Osteoblast (primary cell): ENCODE measurements at regions not wholly inside any gene's neighbourhood (a gene's known extent, or its start where the extent isn't known, plus 50 kb on each side); places are given as distances from the start of the nearest gene placed in this dataset.

Source experiments
- DNase-seq: peaks from one replicate; pipeline ENCODE4 v3.0.0; 2011; ENCODE audit warnings: low spot score, mixed read lengths; ENCODE audit not compliant: insufficient read length; ENCODE audit errors: missing footprints
- H2AFZ ChIP-seq: 2 replicates; pipeline ENCODE4 v1.6.0; 2011; ENCODE audit warnings: mild to moderate bottlenecking, low read length
- H3K27ac ChIP-seq: 2 replicates; pipeline ENCODE4 v1.5.1; 2011; ENCODE audit warnings: mild to moderate bottlenecking, low read depth, low read length, moderate library complexity
- H3K27me3 ChIP-seq: 2 replicates; pipeline ENCODE4 v1.6.0; 2012; ENCODE audit warnings: mild to moderate bottlenecking, control low read depth, inconsistent platforms, low read length, moderate library complexity; ENCODE audit not compliant: insufficient read depth
- H3K36me3 ChIP-seq: 2 replicates; pipeline ENCODE4 v1.5.1; 2011; ENCODE audit warnings: mild to moderate bottlenecking, low read length, control low read depth, moderate library complexity; ENCODE audit not compliant: insufficient read depth
- H3K4me1 ChIP-seq: 2 replicates; pipeline ENCODE4 v1.5.1; 2011; ENCODE audit warnings: mild to moderate bottlenecking, low read length, control low read depth, moderate library complexity; ENCODE audit not compliant: insufficient read depth
- H3K4me2 ChIP-seq: 2 replicates; pipeline ENCODE4 v1.6.0; 2011; ENCODE audit warnings: mild to moderate bottlenecking, low read length; ENCODE audit not compliant: insufficient read depth
- H3K4me3 ChIP-seq: fragments of 200-600 bp; sonication (generic); 3 replicates; pipeline ENCODE4 v1.5.1; 2012; ENCODE audit warnings: mild to moderate bottlenecking, low read length, inconsistent platforms; ENCODE audit not compliant: insufficient read depth
- H3K79me2 ChIP-seq: 2 replicates; pipeline ENCODE4 v1.6.0; 2012; ENCODE audit warnings: mild to moderate bottlenecking, low read length, control low read depth, inconsistent platforms; ENCODE audit not compliant: insufficient read depth
- H3K9me3 ChIP-seq: 2 replicates; pipeline ENCODE4 v1.5.1; 2011; ENCODE audit warnings: low read depth, low read length, control low read depth
- H4K20me1 ChIP-seq: 2 replicates; pipeline ENCODE4 v1.6.0; 2012; ENCODE audit warnings: mild to moderate bottlenecking, low read length, control low read depth; ENCODE audit not compliant: insufficient read depth
- CTCF ChIP-seq: IDR thresholded peaks from 2 replicates; pipeline ENCODE4 v1.5.1; 2011; ENCODE audit warnings: mild to moderate bottlenecking, low read depth, low read length, moderate library complexity; ENCODE audit errors: extremely low read depth

DNA sequence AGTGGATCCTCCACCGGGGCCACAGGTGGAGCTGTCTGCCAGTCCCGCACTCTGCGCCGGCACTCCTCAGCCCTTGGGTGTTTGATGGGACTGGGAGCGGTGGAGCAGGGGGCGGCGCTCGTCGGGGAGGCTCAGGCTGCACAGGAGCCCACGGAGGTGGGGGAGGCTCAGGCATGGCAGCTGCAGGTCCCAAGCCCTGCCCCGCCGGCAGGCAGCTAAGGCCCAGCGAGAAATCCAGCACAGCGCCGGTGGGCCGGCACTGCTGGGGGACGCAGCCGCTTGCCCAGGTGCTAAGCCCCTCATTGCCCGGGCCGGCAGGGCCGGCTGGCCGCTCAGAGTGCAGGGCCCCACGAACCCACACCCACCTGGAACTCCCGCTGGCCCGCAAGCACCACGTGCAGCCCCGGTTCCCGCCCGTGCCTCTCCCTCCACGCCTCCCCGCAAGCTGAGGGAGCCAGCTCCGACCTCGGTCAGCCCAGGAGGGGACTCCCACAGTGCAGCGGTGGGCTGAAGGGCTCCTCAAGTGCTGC, 286.4 kb downstream of the RBM26 start:
- no peak for DNase-seq
- H2AFZ ChIP-seq: no peak overlapping the region
- H3K4me1 ChIP-seq: no peaks in the 10 kb centered on the region
- H4K20me1 ChIP-seq: no peaks in the 10 kb centered on the region
- H3K79me2 ChIP-seq: no peaks in the 10 kb centered on the region
- no peak overlapping the region for H3K4me2 ChIP-seq
- no peak overlapping the region for H3K4me3 ChIP-seq
- no peak for TF ChIP-seq CTCF
- H3K36me3 ChIP-seq: no peaks in the 10 kb centered on the region
- H3K9me3 ChIP-seq: no peaks in the 10 kb centered on the region
- H3K27ac ChIP-seq: no peak overlapping the region
- H3K27me3 ChIP-seq: no peaks in the 10 kb centered on the region

DNA sequence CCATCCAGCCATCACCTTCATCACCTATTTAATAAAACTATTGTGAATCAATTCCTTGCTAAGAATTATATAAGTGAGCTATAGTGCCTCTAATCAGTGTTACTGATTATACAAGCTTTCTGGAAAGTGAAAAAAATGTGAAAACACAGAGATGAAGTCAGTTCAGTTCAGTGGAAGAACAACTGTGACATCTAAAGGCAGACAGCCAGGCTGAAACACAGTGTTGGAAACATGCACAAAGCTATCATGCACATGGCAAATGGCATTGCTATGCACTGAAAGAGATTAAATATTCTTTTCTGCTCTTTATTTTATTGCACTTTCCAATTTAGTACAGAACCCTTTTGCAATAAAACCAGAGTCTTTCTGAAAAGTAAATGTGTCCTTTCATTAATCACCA, 294.0 kb downstream of the RBM26 start:
- Histone ChIP-seq H3K27me3 (no peaks in the 10 kb centered on the region), H3K79me2 (no peaks in the 10 kb centered on the region), H3K27ac (no peak overlapping the region), H3K4me2 (no peak overlapping the region), H3K4me3 (no peak overlapping the region), H2AFZ (no peak overlapping the region), H3K4me1 (no peaks in the 10 kb centered on the region), H4K20me1 (no peaks in the 10 kb centered on the region), H3K36me3 (no peaks in the 10 kb centered on the region), H3K9me3 (no peaks in the 10 kb centered on the region)
- DNase-seq: no peak
- no peak for TF ChIP-seq CTCF

- Histone ChIP-seq H3K36me3 (no peaks in the 10 kb centered on the region), H3K4me3 (no peak overlapping the region), H3K27ac (no peak overlapping the region), H3K9me3 (no peaks in the 10 kb centered on the region), H4K20me1 (no peaks in the 10 kb centered on the region), H3K79me2 (no peaks in the 10 kb centered on the region), H3K4me1 (no peaks in the 10 kb centered on the region), H2AFZ (no peak overlapping the region), H3K27me3 (no peaks in the 10 kb centered on the region), H3K4me2 (no peak overlapping the region)
- DNase-seq: no peak
- TF ChIP-seq CTCF: no peak
Measured at GRCh38 chr13:79108914-79109643, 297.0 kb downstream of the RBM26 start.

GRCh38 chr13:79098596-79098995, 307.5 kb downstream of the RBM26 start:
- Histone ChIP-seq H3K36me3 (no peaks in the 10 kb centered on the region), H3K27ac (no peak overlapping the region), H3K27me3 (no peaks in the 10 kb centered on the region), H3K4me3 (no peak overlapping the region), H2AFZ (no peak overlapping the region), H3K9me3 (peaks cover 2% of the 10 kb centered on the region), H3K79me2 (no peaks in the 10 kb centered on the region), H3K4me1 (no peaks in the 10 kb centered on the region), H4K20me1 (no peaks in the 10 kb centered on the region), H3K4me2 (no peak overlapping the region)
- TF ChIP-seq CTCF: no peak
- no peak for DNase-seq
